Hematopoietic multipotent progenitor cell treated with erythropoietin and hydrocortisone succinate and interleukin-3 and kit ligand, for 8 days (in vitro differentiated cells): ENCODE measurements at regions not wholly inside any gene's neighbourhood (a gene's known extent, or its start where the extent isn't known, plus 50 kb on each side); places are given as distances from the start of the nearest gene placed in this dataset.

Experiments
- DNase-seq: peaks from one replicate; pipeline ENCODE4 v3.0.0-alpha.2; 2015

- DNase-seq, result no peak
Measured at GRCh38 chr9:11966786-11967185, 726.4 kb upstream of the TYRP1 start.

DNA sequence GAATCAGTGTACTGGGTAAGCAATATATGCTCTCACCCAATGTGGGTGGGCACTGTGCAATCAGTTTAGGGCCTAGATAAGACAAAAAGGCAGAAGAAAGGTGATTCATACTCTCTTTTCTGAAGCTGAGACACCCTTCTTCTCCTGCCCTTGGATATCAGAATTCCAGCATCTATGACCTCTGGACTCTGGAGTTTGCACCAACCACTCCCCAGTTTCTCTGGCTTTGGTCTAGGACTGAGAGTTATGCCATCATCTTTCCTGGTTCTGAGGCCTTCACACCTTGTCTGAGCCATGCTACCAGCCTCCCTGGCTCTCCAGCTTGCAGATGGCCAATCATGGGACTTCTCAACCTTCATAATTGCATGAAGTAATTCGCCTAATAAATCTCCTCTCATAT is 724.6 kb upstream of the TYRP1 start:
- DNase-seq, result no peak

DNA sequence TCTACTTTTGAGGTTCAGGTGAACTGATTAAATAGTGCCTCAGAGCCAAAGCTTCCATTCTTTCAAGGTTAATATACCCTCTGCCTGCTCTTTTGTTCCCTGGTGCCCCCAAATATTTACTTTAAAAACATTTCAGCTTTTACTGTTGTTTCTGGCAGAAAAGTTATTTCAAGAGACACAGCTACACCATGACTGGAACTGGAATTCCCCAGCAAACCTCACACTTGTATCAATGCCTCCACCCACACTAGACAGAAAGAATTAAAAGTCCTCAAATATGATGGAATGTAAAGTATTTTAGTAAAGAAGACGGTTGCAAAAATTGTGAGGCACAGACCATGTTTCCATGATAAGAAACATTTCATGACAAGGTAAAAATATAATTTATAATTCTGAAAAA is 720.2 kb upstream of the TYRP1 start:
- DNase-seq, result no peak

- DNase-seq, result no peak
Measured at GRCh38 chr9:11973511-11973910, 719.7 kb upstream of the TYRP1 start.

DNA sequence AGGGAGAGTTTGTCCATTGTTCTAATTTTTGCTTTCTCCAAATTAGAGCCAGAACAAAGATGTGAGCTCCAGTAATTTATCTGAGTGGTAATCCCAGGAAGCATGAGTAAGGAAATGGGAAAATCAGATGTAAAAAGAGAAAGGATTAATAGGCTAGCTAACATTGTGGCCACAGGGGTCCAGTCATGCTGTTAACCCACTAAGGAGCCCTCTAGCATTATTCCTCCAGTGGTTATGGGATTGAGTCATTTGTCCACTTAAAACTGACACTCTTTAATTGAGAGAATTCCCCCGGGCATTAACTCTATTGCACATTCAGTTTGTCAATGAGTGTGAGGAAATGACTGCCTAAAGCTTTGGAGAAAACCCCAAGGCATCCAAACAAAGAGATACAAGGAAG is 700.3 kb upstream of the TYRP1 start:
- DNase-seq, result no peak

- DNase-seq, result no peak
Measured at GRCh38 chr9:12014488-12014887, 678.7 kb upstream of the TYRP1 start.

- DNase-seq, result no peak
Measured at GRCh38 chr9:12054235-12054634, 639.0 kb upstream of the TYRP1 start.

DNA sequence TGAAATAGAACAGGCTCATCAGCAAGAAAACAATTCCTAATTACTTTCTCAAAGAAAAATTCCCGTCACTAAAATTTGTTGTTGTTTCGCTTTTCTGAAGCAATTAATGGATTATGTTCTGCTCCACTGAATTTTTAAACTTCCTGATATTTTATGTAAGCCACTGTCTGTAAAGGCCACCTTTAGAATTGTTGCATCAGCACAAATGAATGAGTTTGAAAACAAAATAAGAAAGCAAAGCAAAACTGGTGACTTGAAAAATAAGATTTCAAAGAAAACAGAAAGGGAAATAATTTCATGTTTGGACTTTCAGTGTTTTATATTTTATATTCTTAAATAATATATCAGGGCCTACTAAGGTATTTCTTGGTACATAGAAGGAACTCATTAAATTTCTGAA is 636.3 kb upstream of the TYRP1 start:
- no peak for DNase-seq

DNA sequence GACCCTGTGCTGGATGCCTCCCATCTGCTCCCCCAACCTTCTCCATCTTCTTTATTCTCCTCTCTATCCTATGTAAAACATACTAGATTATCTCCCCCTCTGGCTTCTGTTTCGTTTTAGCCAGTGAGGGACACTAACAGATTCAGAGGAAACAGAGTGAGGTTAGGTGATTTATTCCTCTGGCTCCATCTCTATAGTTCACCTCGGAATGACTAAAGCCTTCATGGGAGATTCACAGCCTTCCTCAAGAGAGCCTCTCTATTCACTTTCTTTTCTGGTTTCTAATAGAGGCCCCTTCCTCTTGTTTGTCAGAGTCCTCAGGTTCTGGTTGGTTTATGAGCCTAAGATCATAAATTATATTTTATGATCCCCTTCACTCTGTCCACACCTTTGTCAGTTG is 633.1 kb upstream of the TYRP1 start:
- no peak for DNase-seq

- no peak for DNase-seq
Measured at GRCh38 chr9:12060811-12061210, 632.4 kb upstream of the TYRP1 start.

DNA sequence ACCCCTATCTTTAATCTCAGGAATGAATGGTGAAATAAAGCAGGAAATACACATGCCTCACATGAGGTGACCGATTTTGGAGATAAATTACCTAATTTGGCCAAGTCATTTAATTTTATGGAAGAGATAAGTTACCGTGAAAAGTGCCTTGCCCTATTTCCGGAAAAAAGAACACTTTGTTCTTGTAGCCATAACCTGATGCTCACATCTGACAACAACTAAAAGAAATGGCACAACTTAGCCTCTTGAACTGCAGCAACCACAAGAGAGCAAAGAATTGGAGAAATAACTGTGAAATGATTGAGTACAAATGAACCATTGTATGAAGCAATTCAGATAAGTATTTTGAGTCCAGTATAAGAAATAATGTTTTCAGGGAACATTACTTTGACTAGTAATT is 628.1 kb upstream of the TYRP1 start:
- no peak for DNase-seq

DNA sequence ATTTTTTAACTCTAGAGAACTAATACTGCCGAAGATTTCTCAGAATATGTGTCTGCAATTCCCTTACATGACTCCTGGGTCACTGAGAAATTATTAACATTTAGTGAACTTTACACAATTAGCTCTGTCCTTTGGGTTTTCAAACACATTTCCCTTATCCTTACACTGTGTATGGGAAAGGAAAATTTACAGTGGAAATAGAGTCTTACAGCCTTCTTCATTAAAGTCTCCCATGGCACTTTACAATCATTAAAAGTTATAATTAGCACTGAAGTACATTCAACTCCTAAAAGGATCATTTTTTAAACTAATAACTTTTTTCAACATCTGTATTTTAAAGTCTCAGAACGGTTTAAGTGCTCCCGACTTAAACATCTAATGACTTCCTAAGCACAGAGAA is 627.5 kb upstream of the TYRP1 start:
- no peak for DNase-seq

DNA sequence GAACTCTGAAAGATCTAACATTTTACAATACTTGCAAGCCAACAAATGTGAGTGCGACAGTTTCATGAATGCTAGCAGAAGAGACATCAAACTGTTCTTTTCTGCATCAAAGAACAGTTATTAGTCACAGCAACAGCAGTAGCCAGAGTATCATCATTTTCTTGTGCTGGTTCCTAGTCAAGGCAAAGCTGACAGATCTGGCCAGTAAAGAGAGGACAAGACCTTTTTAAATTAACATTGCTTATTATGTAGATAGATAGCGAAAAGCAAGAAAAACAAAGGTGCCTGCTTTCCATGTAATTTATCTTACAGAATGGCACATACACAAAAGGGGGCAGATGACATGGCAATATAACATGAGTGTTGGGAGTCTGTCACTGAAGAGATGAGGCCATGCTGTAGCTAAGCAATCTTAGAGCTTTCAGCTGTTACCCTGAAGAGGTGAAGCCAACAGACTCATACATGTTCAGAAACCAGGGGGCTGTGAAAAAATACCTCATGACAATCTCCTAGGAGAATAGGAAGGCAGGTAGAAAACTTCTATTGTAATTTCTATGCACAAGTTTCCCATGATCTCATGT is 626.6 kb upstream of the TYRP1 start:
- no peak for DNase-seq

GRCh38 chr9:12069366-12069765 is 623.8 kb upstream of the TYRP1 start:
- no peak for DNase-seq

- no peak for DNase-seq
Measured at GRCh38 chr9:12085399-12085798, 607.8 kb upstream of the TYRP1 start.

DNA sequence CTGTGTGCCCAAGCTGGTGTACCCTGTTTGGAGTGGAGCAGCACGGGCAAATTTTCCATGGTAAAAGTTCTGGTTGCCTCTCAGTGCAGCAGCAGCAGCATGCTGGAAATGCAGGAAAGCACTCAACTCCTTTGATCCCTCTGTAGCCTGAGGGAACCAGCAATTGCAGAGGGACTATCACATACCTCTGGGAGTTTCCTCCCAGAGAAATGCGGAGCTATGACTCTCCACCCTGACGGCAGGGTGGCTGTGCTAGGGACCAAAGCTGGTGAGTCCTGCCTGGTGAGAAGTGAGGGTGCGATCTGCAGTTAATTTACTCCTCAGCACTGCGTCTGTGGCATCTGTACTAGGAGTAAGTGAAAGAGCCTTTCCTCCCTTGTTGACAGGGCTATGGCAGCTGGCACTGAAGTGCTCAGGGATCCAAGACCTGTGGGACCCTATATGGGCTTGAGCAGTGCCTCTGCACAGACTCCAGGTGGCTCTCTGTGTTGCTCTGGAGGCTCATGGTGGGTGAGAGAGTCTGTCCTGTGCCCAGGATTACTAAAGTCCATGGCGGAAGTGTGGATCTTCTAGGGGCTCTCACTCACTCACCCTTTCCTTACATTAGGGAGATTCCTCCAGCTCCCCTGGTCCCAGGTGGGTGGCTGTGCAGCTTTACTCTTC is 601.2 kb upstream of the TYRP1 start:
- no peak for DNase-seq

- peak; percentile 3 for DNase-seq
Measured at GRCh38 chr9:12094046-12094445, 599.1 kb upstream of the TYRP1 start.

DNA sequence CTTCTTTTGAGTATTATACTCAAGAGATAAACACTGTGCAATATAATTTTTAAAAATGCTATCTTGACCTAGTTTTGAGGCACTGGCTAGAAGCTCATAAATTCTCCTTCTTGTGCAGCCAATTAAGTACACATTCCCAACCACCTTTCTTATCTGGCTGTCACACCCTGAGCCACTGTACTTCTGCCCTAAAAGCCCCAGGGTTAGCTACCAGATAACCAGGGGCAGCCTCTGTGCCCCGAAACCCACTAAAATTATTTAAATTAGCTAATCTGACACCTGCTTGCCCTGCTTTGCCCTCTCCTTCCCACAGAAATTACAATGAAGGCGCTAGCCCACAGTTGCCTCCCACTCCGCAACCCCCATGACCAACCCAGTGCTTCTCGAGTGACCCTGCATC is 597.3 kb upstream of the TYRP1 start:
- peak; percentile 82 for DNase-seq

- DNase-seq, result no peak
Measured at GRCh38 chr9:12133416-12133815, 559.8 kb upstream of the TYRP1 start.

- no peak for DNase-seq
Measured at GRCh38 chr9:12141422-12141821, 551.8 kb upstream of the TYRP1 start.

DNA sequence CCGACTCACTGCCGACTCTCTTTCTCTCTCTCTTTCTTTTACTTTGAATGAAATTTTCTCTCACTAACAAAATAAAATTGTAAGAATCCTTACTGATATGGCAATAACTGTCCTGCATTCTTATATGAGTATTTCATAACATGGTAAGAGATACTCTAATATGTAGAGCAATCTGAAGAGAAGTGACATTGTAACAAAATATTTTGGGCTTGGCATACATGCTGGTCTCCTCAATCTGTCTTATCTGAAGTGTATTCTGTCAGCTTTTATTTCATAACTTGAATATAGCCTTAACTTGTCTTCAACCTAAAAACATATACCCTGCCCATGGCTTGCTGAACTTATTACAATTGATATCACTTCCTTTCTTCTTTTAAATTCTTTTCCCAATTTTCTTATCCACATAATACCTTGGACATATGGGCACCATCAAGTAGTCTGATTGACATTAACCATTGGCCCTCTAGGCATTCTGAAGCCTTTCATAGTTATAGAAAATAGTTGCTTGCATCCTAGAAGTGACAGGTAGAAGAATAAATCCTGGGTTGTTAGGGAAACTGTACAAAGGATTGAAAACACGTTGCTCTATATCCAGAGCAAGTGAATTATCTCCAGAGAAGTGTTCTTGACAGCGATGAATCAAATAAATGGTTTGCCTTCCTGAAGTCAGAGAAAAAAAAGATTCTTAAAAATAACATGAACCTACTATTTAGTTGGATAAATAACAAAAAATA is 537.6 kb upstream of the TYRP1 start:
- no peak for DNase-seq

DNA sequence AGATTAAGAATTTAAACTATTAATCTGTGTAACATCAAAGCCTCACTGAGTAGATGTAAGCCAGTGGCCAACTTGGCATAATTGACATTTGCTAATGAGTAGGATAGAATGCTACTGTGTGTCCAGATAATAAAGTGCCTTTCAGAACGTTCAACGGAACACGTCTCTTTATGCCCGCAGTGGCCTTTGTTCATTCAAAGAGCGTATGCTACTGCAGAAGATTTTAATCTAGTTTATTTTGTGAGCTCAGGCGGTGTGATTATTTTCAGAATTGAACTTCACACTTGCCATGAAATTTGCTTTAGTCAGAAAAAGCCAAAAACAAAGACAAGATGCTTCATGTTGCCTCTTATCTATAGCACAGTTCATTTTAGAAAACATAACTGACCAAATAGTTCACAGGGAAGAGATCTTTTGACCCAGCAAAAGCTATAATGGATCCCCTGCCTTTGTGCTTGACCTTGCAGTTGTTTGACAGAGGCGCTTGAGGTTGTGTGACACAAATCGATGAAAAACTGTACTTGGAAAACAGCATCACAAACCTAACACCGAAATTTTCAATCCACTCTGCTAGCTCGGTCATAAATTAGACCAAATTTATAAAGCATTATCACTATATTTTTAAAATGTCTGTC is 530.9 kb upstream of the TYRP1 start:
- no peak for DNase-seq

DNA sequence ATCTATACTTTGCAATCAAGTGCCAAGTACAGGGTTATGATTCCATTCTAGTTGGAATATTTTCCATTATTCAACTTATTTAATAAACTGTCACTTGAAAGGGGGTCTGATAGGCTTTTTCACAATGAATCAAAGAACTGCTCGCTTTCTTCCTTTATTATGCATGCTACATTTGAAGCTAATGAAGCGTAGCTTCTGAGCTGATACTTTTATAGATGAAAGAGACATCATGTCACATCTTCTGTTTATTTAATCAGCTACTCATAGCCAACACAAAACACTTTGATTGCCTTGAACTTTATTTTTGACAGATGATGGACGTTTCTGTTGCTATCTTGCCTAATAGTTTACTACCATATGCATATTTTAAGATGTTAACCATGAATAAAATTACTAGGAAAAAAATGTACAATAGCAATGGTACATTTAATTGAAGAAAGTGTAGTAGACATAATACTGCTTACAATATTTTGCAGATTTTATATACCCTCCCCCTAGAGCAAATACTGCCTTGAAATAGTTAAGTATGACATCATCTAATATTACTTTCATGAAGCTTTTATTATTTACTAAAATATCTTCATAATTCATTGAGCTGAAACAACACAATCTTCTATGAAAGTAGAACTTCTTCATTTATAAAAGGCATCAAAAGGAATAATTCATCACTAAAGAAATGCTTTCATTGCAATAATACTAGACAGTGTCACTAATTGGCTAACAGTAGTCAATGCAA is 529.3 kb upstream of the TYRP1 start:
- no peak for DNase-seq
